Progenitor cell of endocrine pancreas (in vitro differentiated cells): ENCODE measurements at regions not wholly inside any gene's neighbourhood (a gene's known extent, or its start where the extent isn't known, plus 50 kb on each side); places are given as distances from the start of the nearest gene placed in this dataset.

Experiments
- DNase-seq: peaks from one replicate; pipeline ENCODE4 v3.0.0; 2021; ENCODE audit warnings: low spot score; ENCODE audit not compliant: unreplicated experiment
- H3K27ac Mint-ChIP-seq: 2 replicates; pipeline ENCODE4 v1.8.0; 2021; ENCODE audit warnings: mild to moderate bottlenecking, moderate library complexity, mixed read lengths
- H3K27me3 Mint-ChIP-seq: 2 replicates; pipeline ENCODE4 v1.8.0; 2021; ENCODE audit warnings: mixed read lengths
- H3K36me3 Mint-ChIP-seq: 2 replicates; pipeline ENCODE4 v1.8.0; 2022; ENCODE audit warnings: mixed read lengths; ENCODE audit not compliant: insufficient read depth
- H3K4me1 Mint-ChIP-seq: 2 replicates; pipeline ENCODE4 v1.8.0; 2021; ENCODE audit warnings: low read depth, mixed read lengths
- H3K4me3 Mint-ChIP-seq: 2 replicates; pipeline ENCODE4 v1.8.0; 2021; ENCODE audit warnings: low read depth, mild to moderate bottlenecking, moderate library complexity, mixed read lengths
- H3K9me3 Mint-ChIP-seq: 2 replicates; pipeline ENCODE4 v1.8.0; 2021; ENCODE audit warnings: low read depth, mixed read lengths
- CTCF ChIP-seq: fragments of 200-600 bp; sonication (generic); IDR thresholded peaks from one replicate; pipeline ENCODE4 v1.5.0; 2021; ENCODE audit warnings: antibody characterized with exemption, mild to moderate bottlenecking; ENCODE audit not compliant: unreplicated experiment

- Mint-ChIP-seq H3K4me1 (peaks cover 17% of the 10 kb centered on the region), H3K27me3 (no peaks in the 10 kb centered on the region), H3K36me3 (no peaks in the 10 kb centered on the region), H3K4me3 (no peak overlapping the region), H3K27ac (no peak overlapping the region), H3K9me3 (no peaks in the 10 kb centered on the region)
- TF ChIP-seq CTCF, result peak; percentile 75
- DNase-seq, result no peak
Measured at GRCh38 chr7:18356191-18356645, 139.3 kb upstream of the HDAC9 start.

GRCh38 chr7:18357691-18358090 is 137.9 kb upstream of the HDAC9 start:
- Mint-ChIP-seq H3K27me3 (no peaks in the 10 kb centered on the region), H3K4me3 (no peak overlapping the region), H3K4me1 (peaks cover 16% of the 10 kb centered on the region), H3K36me3 (no peaks in the 10 kb centered on the region), H3K9me3 (no peaks in the 10 kb centered on the region), H3K27ac (no peak overlapping the region)
- DNase-seq, result no peak
- peak; percentile 31 for TF ChIP-seq CTCF

GRCh38 chr7:18361756-18362155 is 133.8 kb upstream of the HDAC9 start:
- Mint-ChIP-seq H3K4me1 (no peaks in the 10 kb centered on the region), H3K36me3 (no peaks in the 10 kb centered on the region), H3K27me3 (no peaks in the 10 kb centered on the region), H3K9me3 (no peaks in the 10 kb centered on the region), H3K27ac (no peak overlapping the region), H3K4me3 (no peak overlapping the region)
- DNase-seq, result no peak
- no peak for TF ChIP-seq CTCF

- Mint-ChIP-seq H3K27ac (no peak overlapping the region), H3K27me3 (no peaks in the 10 kb centered on the region), H3K4me3 (no peak overlapping the region), H3K36me3 (no peaks in the 10 kb centered on the region), H3K4me1 (no peaks in the 10 kb centered on the region), H3K9me3 (no peaks in the 10 kb centered on the region)
- TF ChIP-seq CTCF, result no peak
- no peak for DNase-seq
Measured at GRCh38 chr7:18363751-18364380, 131.7 kb upstream of the HDAC9 start.

GRCh38 chr7:18364396-18364795 is 131.2 kb upstream of the HDAC9 start:
- DNase-seq, result no peak
- no peak overlapping the region for H3K4me3 Mint-ChIP-seq
- no peaks in the 10 kb centered on the region for H3K4me1 Mint-ChIP-seq
- H3K27me3 Mint-ChIP-seq, result no peaks in the 10 kb centered on the region
- TF ChIP-seq CTCF, result no peak
- H3K27ac Mint-ChIP-seq, result no peak overlapping the region
- no peaks in the 10 kb centered on the region for H3K36me3 Mint-ChIP-seq
- no peaks in the 10 kb centered on the region for H3K9me3 Mint-ChIP-seq
